ENCODE measurements at regions not wholly inside any gene's neighbourhood (a gene's known extent, or its start where the extent isn't known, plus 50 kb on each side); places are given as distances from the start of the nearest gene placed in this dataset.
"Not testable (repeated sequence)": the region's sequence is repeated elsewhere in the genome, so short reads cannot be mapped to it uniquely, and the experiment has no call there.

DNA sequence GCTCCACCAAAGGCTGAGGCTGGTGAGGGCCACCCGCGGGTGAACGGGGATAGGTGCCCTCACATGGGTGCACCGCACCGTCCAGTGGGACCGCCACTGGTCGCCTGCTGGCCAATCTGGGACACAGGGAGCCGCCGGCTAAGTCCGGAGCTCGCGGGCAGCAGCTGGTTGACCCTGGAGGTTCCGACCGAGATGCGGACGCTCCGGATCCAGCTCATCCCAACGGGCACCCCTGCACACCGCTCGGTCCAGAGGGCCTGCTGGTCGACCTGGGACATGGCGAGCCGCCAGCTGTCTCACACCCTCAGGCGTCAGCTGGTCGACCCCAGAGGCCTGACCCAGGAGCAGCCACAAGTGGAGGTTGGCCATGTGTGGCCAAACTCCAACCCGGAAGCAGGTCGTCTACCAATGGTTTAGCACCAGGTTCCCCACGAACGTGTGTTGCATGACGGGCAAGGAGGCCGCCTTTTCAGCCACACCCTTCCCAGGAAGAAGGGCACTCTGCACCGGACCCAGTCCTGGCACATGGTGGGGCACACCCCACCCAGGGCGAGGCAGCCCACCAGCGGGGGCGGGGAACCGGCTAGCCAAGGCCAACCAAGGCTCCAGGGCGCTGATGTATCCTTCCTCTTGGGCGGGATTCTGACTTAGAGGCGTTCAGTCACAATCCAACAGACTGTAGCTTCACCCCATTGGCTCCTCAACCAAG, 746.0 kb upstream of the DEFB115 start:
- no peak overlapping the region for H3K4me3 ChIP-seq (replicated peaks in 1 of 2; ENCODE audit: low read depth in 2 of 2, low read length in 2 of 2)
- DNase-seq (ENCODE audit: low read depth in 2 of 2): no peak
- TF ChIP-seq, protein P1, sequence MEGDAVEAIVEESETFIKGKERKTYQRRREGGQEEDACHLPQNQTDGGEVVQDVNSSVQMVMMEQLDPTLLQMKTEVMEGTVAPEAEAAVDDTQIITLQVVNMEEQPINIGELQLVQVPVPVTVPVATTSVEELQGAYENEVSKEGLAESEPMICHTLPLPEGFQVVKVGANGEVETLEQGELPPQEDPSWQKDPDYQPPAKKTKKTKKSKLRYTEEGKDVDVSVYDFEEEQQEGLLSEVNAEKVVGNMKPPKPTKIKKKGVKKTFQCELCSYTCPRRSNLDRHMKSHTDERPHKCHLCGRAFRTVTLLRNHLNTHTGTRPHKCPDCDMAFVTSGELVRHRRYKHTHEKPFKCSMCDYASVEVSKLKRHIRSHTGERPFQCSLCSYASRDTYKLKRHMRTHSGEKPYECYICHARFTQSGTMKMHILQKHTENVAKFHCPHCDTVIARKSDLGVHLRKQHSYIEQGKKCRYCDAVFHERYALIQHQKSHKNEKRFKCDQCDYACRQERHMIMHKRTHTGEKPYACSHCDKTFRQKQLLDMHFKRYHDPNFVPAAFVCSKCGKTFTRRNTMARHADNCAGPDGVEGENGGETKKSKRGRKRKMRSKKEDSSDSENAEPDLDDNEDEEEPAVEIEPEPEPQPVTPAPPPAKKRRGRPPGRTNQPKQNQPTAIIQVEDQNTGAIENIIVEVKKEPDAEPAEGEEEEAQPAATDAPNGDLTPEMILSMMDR (IDR thresholded peaks at IDR 0.05; ENCODE audit: low read depth, low read length): no peak

DNA sequence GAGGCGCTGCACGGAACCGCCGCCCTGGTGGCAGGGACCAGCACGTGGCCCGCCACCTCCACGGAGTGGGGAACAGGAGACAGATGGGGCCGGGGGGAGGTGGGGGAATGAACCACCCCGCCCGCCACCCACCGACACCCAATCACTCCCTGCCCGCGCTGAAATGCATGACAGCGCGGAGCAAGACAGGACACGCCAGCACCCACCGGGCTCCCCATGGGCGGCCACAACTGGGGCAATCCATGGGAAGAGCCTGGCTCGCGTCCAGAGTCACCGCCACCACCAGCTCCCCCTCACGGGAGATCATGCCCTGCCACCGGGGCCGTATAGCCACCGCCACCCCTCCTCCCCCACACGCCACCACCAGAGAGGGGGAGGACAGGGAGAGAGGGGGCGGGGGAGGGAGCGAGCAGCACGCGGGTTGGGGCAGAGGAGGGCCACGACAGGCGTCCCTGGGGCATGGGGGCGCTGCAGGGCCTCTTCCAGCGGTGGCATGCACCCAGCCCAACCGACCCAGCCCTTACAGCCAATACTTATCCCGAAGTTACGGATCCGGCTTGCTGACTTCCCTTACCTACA, 744.3 kb upstream of the DEFB115 start:
- TF ChIP-seq, protein P1 (IDR thresholded peaks at IDR 0.05; ENCODE audit: low read depth, low read length): no peak
- DNase-seq (ENCODE audit: low read depth in 2 of 2): no peak
- no peak overlapping the region for H3K4me3 ChIP-seq (replicated peaks in 1 of 2; ENCODE audit: low read depth in 2 of 2, low read length in 2 of 2)

DNA sequence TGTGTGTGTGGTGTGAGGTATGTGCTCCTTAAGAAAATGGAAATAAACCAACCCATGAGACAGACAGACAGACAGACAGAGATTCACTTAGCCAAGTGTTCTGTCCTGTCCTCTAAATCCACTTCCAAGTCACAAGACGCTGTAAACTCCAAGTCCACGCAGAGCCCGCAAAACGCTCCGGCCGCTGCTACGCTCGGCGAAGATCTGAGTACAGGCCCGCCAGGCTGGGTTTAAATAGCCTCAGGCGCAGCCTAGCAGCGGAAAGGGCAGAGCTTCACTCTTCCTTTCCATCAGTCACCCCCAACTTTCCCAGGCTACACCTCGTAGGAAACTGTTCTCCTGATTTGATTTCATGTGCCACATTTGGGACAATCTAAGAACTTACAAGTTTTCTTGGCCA, 741.5 kb upstream of the DEFB115 start:
- DNase-seq (ENCODE audit: low read depth in 2 of 2); H3K4me3 ChIP-seq (replicated peaks in 1 of 2; ENCODE audit: low read depth in 2 of 2, low read length in 2 of 2): not testable (repeated sequence)

DNA sequence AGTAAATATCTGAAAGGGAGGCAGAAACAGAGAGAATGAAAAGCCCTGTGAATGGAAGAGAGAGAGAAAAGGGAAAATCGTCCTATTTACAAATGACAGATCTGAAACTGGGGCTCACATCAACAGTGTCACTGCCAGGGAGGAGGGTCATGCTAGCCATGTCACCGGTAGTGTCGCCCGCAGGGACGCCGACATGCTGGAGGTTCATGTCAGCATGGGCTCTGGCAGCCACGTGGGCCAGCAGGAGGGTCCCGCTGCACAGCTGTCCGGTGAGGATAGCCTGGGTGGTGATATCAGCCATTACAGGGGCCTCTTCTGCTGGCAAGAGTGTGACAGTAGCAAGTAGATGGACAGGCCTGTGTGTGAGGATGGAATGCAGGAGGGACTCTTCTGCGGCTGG, 738.6 kb upstream of the DEFB115 start:
- not testable (repeated sequence) for H3K4me3 ChIP-seq (replicated peaks in 1 of 2; ENCODE audit: low read depth in 2 of 2, low read length in 2 of 2); DNase-seq (ENCODE audit: low read depth in 2 of 2)

DNA sequence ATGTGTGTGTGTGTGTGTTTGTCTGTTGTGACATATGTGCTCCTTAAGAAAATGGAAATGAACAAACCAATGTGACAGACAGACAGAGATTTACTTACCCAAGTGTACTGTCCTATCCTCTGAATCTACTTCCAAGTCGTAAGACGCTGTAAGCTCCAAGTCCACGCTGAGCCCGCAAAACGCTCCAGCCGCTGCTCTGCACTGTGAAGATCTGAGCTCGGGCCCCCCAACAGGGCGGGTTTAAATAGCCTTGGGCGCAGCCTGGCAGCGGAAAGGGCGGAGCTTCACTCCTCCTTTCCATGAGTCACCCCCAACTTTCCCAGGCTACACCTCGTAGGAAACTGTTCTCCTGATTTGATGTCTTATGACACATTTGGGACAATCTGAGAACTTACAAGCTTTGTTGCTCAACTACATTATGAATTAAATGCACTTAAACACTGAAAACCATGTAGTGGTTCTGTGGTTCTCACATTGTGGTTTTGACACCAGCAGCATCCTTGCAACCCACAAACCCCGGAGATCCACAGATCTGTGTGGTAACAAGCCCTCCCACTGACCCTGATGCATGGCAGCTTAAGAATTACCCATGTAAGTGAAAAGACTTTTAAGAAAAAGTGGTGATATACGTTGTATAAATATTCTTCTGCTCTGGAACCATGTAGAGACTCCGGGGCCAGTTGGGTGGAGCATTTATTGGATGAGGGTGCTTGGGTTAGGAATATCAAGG, 735.6 kb upstream of the DEFB115 start:
- H3K4me3 ChIP-seq (replicated peaks in 1 of 2; ENCODE audit: low read depth in 2 of 2, low read length in 2 of 2); DNase-seq (ENCODE audit: low read depth in 2 of 2): not testable (repeated sequence)

DNA sequence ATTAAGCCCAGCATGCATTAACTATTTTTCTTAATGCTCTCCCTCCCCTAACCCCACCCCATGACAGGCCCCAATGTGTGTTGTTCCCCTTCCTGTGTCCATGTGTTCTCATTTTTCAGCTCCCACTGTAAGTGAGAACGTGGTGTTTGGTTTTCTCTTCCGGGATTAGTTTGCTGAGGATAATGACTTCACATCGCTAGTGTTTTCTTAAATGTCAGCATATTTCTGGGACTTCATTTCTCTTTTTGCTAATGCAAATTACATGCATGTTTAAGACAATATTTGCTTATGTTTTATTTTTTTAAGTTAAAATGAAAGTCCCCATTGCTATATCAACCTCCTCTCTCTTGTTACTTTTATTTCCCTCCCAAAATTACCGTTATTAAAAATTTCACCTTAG, 733.3 kb upstream of the DEFB115 start:
- H3K4me3 ChIP-seq (replicated peaks in 1 of 2; ENCODE audit: low read depth in 2 of 2, low read length in 2 of 2); DNase-seq (ENCODE audit: low read depth in 2 of 2): not testable (repeated sequence)

DNA sequence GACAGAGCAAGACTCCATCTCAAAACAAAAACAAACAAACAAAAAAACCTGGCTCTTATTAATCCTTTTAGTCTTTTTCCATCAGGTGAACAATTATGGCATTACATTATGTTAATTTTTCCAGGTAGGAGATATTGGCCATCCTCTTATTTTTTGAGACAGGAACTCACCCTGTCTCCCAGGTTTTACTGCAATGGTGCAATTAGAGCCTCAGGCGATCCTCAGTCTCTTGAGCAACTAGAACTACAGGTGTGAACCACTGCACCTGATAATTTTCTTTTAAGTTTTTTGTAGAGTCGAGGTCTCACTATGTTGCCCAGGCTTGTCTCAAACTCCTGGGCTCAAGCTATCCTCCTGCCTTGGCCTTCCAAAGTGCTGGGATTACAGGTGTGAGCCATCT, 732.7 kb upstream of the DEFB115 start:
- not testable (repeated sequence) for H3K4me3 ChIP-seq (replicated peaks in 1 of 2; ENCODE audit: low read depth in 2 of 2, low read length in 2 of 2); DNase-seq (ENCODE audit: low read depth in 2 of 2)

DNA sequence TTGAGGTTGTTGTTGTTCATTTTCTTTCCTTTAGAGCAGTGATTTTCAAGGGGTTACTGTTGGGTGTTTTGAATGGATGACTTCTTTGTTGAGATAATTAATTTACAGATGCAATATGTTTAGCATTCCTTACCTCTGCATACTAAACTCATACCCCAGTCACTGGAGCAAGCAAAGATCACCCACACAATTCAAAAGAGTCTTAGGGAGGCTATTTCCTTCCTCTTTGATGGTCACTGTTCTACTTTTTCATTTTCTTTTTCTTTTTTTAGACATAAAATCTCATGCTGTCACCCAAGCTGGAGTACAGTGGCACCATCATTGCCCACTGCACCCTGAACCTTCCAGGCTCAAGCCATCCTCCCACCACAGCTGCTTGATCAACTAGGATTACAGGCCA, 723.8 kb upstream of the DEFB115 start:
- H3K4me3 ChIP-seq (replicated peaks in 1 of 2; ENCODE audit: low read depth in 2 of 2, low read length in 2 of 2); DNase-seq (ENCODE audit: low read depth in 2 of 2): not testable (repeated sequence)

DNA sequence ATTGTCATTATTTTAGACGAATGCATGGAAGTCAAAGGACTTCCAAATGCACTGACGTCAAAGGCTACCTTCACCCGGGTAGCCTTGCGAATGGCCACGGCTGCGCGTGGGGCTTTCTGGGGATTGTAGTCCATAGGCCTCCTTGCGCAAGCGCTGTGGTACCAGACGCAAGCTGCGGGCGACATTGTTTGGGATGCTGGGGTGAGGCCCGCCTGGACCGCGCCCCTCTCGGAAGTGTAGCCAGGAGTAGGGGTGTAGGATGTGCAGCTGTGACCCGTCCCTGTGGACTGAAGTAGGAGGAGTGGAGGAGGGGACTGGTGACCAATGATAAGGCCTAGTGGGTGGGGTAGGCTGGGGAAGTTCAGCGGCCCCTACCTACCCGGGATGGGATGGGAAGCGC, 720.0 kb upstream of the DEFB115 start:
- H3K4me3 ChIP-seq (replicated peaks in 1 of 2; ENCODE audit: low read depth in 2 of 2, low read length in 2 of 2): peak overlapping the region in 1 of 2 donors; percentile 34
- DNase-seq (ENCODE audit: low read depth in 2 of 2): peak in 1 of 2 donors; percentile 64

DNA sequence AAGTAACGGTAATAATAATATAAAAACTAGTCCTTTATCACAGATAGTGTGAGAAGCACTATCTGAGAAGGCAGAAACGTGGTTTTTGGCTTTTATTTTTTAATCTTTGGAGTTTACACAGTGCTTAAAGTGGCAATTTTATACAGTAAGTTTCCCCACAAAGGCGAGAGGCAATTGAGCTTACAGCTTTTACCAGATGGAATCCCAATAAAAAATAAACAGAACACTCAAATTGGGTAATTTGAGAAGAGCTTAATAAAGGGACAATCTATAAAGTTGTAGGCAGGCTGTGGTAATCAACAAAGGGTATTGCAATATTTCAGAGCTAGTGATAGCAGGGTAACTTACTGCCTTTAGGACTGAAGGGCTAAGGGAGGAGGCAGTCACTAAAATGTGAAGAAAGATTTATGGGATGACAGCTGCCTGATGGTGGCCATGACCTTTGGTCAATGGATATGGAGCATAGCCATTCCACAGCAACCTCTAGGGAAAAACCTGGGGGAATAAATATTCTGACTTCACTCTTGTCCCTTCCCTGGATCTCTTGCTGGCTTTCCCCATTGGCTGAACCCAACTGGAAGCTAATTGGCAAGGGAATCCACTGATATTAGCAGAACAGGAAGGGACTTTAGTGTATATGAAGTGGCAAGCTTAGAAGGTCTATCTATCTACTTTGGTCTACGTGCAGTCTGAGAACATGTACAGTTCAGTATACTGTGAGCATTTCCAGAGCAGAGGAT, 717.0 kb upstream of the DEFB115 start:
- not testable (repeated sequence) for DNase-seq (ENCODE audit: low read depth in 2 of 2); H3K4me3 ChIP-seq (replicated peaks in 1 of 2; ENCODE audit: low read depth in 2 of 2, low read length in 2 of 2)

DNA sequence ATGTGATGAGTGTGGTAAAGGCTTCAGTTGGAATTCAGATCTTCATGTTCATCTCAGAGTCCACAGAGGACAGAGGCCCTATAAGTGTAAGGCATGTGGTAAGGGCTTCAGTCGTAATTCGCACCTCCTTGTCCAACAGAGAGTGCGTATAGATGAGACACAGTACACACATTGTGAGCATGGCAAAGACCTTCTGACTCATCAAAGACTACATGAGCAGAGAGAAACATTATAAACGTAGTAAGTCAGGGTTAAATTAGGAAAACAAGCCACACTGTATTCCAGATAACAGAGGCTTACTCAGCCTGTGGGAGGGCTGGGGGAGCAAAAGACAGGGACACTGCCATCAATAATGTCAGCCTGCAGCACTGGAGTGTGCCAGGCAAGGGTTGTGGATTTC, 706.2 kb upstream of the DEFB115 start:
- not testable (repeated sequence) for DNase-seq (ENCODE audit: low read depth in 2 of 2)

DNA sequence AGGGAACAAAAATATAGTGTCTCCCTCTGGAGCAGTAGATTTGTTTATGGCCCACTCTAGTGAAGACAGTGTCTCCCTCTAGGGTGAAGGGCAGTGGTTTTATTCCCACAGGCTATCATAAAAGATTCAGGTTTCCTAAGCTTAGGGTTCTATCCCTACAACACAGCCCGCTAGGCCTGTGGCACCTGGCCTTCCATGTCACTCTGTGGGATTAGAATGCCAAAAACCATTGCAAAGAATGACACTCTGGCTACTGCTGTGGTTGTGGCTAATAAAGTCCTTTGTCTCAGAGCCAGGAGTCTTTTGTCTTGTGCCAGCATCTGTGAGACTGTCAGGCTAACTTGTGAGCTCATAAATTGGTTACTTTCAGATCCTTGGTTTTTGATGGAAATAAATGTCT, 700.7 kb upstream of the DEFB115 start:
- H3K4me3 ChIP-seq (replicated peaks in 1 of 2; ENCODE audit: low read depth in 2 of 2, low read length in 2 of 2); DNase-seq (ENCODE audit: low read depth in 2 of 2): not testable (repeated sequence)

More for the DNA sequence above, 706.2 kb upstream of the DEFB115 start:
- H3K4me3 ChIP-seq (replicated peaks in 1 of 2; ENCODE audit: low read depth in 2 of 2, low read length in 2 of 2): not testable (repeated sequence)

DNA sequence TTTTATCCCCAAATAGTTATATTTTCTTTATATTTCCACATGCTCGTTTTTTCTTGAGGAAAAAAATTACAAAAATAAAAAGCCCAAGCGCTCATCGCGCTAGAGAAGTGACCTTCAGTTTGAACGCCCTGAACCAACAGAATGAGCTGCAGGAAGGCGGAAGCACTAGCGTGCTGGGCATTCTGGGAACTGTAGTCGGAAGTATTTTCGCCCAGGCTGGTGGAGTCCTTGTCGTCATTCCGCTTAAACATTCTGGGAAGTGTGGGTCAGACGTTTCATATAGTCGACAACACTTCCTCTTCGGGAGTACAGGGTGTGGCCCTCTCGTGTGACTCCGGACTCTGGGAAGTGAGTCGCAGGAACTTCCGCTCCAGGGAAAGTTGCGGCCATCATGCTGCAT, 692.4 kb upstream of the DEFB115 start:
- not testable (repeated sequence) for H3K4me3 ChIP-seq (replicated peaks in 1 of 2; ENCODE audit: low read depth in 2 of 2, low read length in 2 of 2); DNase-seq (ENCODE audit: low read depth in 2 of 2)

DNA sequence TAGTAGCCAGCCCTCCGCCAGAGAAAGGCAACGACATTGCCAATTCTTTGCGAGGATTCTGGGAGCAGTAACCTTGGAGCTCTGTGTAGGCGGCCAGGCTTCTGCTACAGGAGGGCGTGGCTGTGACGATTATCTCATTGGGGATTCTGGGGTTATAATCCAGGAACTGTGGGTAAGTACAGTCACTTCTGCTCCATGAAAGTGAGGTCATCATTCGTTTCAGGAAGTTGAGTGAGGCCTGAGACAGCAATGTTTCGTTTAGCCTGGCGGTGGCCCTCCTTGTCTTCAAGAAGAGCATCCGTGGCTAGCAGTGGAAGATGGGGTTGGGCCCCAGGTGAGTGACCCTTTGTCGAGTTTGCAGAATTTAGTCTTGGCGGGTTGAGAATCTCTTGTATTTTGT, 687.6 kb upstream of the DEFB115 start:
- DNase-seq (ENCODE audit: low read depth in 2 of 2); H3K4me3 ChIP-seq (replicated peaks in 1 of 2; ENCODE audit: low read depth in 2 of 2, low read length in 2 of 2): not testable (repeated sequence)

DNA sequence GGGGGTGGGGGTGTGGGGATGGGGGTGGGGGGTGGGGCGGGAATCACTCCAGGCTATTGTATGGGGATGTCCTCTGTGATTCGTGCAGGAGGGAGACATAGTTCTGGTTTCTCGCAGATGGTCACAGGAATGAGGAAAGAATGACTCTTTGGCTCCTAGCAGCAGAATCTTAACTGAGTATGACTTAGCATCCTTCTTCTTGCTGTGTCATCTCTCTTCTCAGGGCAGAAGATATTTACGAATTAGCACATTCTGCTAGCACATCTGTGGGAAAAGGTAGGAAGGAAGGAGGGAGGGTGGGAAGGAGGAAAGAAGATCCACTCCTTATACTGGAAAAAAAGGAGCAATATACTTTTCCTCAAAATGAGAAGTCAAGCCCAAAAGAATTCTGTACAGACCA, 686.8 kb upstream of the DEFB115 start:
- not testable (repeated sequence) for H3K4me3 ChIP-seq (replicated peaks in 1 of 2; ENCODE audit: low read depth in 2 of 2, low read length in 2 of 2); DNase-seq (ENCODE audit: low read depth in 2 of 2)

DNA sequence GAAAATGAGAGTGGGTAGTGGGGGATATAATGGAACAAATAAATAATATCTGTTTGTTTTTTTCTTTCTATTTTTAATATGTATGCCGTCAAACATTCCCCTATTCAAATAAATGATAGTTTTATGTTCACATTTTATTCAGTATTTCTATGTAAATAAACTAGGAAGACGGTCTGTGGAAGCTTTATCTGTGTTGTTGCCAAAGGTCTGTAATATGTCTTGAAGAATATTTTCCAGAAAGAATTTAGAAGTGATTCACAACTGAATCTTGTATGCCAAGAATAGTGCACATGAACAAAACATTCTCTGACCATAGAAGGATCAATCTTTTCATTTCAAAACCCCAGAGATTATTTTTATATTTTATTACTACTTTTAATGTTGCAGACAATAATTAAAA, 683.1 kb upstream of the DEFB115 start:
- not testable (repeated sequence) for H3K4me3 ChIP-seq (replicated peaks in 1 of 2; ENCODE audit: low read depth in 2 of 2, low read length in 2 of 2); DNase-seq (ENCODE audit: low read depth in 2 of 2)
